Psoas muscle (tissue), 7 donors: ENCODE measurements at regions not wholly inside any gene's neighbourhood (a gene's known extent, or its start where the extent isn't known, plus 50 kb on each side); places are given as distances from the start of the nearest gene placed in this dataset.

Experiments
- ATAC-seq, 4 donors: fragments of 200-7000 bp; cut with Tn5 transposase; one replicate each; pipeline ENCODE4 v1.9.1; 2020; ENCODE audit warnings: moderate library complexity in 3 of 4, mild to moderate bottlenecking in 2 of 4
- DNase-seq, 2 donors: peaks; one replicate each; pipeline ENCODE4 v3.0.0-alpha.2; 2020
- H3K27ac ChIP-seq: fragments of 200-600 bp; one replicate; pipeline ENCODE4 v1.8.0; 2022
- H3K27me3 ChIP-seq, 3 donors: fragments of 200-600 bp in 1 of 3; one replicate each; pipeline versions ENCODE4 v1.6.1 to v1.8.0; 2013 to 2022; ENCODE audit warnings: low read length in 2 of 3, mild to moderate bottlenecking in 2 of 3, moderate library complexity in 1 of 3; ENCODE audit not compliant: insufficient read depth in 3 of 3
- H3K36me3 ChIP-seq, 2 donors: fragments of 200-600 bp in 1 of 2; one replicate each; pipeline versions ENCODE4 v1.6.1 to v1.8.0; 2013 to 2022; ENCODE audit warnings: low read depth in 1 of 2, mild to moderate bottlenecking in 1 of 2, moderate library complexity in 1 of 2; ENCODE audit not compliant: insufficient read depth in 1 of 2
- H3K4me1 ChIP-seq: fragments of 200-600 bp; one replicate; pipeline ENCODE4 v1.8.0; 2022
- H3K4me3 ChIP-seq: fragments of 200-600 bp; one replicate; pipeline ENCODE4 v1.8.0; 2022; ENCODE audit warnings: mild to moderate bottlenecking
- H3K9me3 ChIP-seq: fragments of 200-600 bp; one replicate; pipeline ENCODE4 v1.8.0; 2022
- WGBS, 3 donors: extraction: QIAGEN DNeasy Blood & Tissue Kit; methylation state at CpG; one replicate each; pipeline versions ENCODE4 v1.1.6 to v1.1.7; 2013; 5-methylcytosine and 5-hydroxymethylcytosine counted together
- intact Hi-C, 2 donors: fragments of 100-400 bp; cut with DNase I; formaldehyde crosslinking; loops; one replicate each; pipeline versions ENCODE4 v1.11.0 to v1.14.2; 2022
- TF ChIP-seq, protein P1 (sequence below): fragments of 200-600 bp; IDR thresholded peaks from one replicate; pipeline ENCODE4 v1.8.0; 2022; ENCODE audit warnings: antibody characterized with exemption
- donor health status: healthy with polysubstance abuse.
- donor health status: DM: no; HTN: no; CAD: no; lungs with moderate emphysema.
- donor health status: Bipolar disorder and iron deficiency.
- donor health status: healthy.
- donor health status: DM: yes; HTN: yes; CAD: no.
- donor health status: DM: no; HTN: no; CAD: no.
- donor health status: DM: yes; HTN: yes; CAD: no.

DNA sequence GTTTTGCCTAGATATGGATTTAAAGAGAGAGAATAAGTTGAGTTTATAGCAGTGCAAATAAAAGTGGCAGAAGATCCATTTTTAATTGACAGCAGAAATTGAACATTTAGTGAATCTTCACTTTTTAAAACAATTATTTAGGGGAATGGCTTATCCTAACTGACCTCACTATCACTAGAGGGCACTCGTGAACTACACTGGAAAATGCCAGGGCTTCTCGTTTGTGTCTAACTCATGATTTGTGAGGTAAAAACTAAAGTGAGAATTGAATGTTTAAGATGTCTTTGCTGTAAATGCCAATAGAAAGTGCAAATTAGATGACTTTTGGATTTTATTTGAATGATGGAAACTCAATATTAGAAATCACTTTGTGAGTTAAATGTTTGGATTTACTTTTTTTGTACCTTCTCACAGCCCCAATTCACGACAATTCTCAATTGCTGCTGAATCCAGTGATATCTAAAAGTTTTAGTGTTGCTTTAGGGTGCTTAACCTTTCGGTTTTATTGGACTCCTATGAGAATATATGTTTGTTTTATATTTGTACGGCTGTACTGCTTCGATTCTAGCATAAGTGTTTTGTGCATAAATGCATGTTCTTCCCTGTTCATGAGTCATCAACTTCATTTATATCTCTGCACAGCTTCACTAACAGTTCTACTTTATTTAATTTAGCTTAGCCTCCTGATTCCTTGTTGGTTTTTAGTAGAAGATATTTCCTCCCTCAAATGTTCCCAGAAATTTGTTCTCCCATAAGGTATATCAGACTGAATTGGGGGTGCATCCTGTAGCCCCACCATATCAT is 462.1 kb downstream of the MFSD1 start:
- no peaks in the 10 kb centered on the region for H3K36me3 ChIP-seq
- no peaks in the 10 kb centered on the region for H3K9me3 ChIP-seq
- peak in 1 of 4 donors; percentile 46 for ATAC-seq
- TF ChIP-seq, protein P1, sequence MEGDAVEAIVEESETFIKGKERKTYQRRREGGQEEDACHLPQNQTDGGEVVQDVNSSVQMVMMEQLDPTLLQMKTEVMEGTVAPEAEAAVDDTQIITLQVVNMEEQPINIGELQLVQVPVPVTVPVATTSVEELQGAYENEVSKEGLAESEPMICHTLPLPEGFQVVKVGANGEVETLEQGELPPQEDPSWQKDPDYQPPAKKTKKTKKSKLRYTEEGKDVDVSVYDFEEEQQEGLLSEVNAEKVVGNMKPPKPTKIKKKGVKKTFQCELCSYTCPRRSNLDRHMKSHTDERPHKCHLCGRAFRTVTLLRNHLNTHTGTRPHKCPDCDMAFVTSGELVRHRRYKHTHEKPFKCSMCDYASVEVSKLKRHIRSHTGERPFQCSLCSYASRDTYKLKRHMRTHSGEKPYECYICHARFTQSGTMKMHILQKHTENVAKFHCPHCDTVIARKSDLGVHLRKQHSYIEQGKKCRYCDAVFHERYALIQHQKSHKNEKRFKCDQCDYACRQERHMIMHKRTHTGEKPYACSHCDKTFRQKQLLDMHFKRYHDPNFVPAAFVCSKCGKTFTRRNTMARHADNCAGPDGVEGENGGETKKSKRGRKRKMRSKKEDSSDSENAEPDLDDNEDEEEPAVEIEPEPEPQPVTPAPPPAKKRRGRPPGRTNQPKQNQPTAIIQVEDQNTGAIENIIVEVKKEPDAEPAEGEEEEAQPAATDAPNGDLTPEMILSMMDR = peak; percentile 60
- DNase-seq = no peak
- H3K27me3 ChIP-seq = no peaks in the 10 kb centered on the region
- H3K4me1 ChIP-seq = no peaks in the 10 kb centered on the region
- intact Hi-C loops = loop anchor here (5.0 to 10.0 kb wide), 4 partner anchors 417 to 743 kb away; no protein-coding TSS in a partner anchor
- 41 to 47% (median 41%) methylated on average over 6 of the region's 6 CpGs for WGBS, 3 donors
- no peak overlapping the region for H3K27ac ChIP-seq
- H3K4me3 ChIP-seq = no peak overlapping the region

DNA sequence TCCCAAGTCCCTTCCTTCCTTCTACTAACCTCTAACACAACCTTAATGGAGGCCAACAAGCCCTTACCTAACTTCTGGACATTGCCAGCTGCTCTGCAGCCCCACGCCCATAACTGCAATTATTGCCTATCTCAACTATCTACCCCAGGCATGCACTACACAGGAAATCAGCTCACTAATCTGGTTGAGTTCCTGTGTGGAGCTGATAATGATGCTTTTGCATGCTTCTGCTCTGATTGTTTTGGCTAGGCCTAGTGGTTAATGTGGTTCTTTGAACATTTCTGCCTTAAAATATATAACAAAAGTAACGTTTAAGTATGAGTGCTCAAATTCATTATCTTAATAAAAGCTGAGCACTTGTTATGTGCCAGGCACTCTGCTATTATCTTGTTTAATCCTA is 463.9 kb downstream of the MFSD1 start:
- Histone ChIP-seq H3K9me3 (no peaks in the 10 kb centered on the region), H3K4me1 (no peaks in the 10 kb centered on the region), H3K36me3 (no peaks in the 10 kb centered on the region), H3K4me3 (no peak overlapping the region), H3K27me3 (no peaks in the 10 kb centered on the region), H3K27ac (no peak overlapping the region)
- 60 to 67% (median 65%) methylated on average over 2 of the region's 2 CpGs for WGBS, 3 donors
- DNase-seq (no peak), ATAC-seq (no peak)
- intact Hi-C loops = loop anchor here (5.0 to 10.0 kb wide), 2 partner anchors 542 to 739 kb away; no protein-coding TSS in a partner anchor
- TF ChIP-seq, protein P1 = no peak

DNA sequence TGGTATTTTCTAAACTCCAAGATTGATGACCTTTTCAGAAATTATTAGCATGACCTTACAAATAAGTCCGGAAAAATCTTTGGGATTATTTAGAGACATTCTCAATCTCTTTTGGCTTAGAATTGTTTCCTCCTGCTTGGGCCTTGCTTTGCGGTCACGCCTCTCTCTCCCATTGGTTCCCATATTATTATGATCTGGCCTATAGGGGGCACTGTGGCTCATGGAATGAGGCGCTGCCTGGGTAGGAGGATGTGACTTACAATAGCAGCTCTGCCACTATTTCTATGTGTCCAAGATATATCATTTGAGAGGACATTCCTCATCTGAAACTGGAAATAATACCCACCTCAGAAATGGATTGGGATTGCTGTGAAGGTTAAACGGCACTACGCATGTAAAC is 464.9 kb downstream of the MFSD1 start:
- ATAC-seq = no peak
- no peak for DNase-seq

DNA sequence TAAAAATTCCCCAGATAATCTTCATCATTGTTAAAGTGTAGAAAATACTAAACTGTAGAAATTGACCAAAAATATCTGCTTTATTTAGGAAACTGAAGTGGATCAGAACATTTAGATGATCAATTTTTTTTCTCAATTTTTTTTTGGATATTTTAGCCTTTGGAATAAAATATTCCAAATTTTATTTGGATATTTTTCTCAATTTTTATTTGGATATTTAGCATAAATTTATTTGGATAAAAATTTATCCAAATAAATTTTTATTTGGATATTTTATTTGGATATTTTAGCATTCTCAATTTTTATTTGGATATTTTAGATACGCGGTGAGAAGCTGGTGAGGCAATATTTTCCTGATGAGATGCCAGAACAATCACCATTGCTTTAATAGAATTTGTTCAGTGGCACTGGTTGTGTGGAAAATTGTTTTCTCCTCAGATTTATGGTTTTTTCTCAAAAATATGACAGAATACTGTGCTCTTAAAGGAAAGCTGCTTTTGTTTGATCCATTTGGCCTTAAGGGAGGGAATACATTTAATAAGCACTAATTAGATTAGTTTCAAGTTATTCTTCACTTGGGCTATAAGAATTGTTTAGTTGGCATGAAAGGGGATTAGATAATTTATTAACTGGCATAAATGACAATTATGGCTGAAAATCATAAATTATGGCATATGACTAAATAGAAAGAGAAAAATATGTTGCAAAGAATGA is 470.1 kb downstream of the MFSD1 start:
- H3K4me3 ChIP-seq = no peak overlapping the region
- no peaks in the 10 kb centered on the region for H3K36me3 ChIP-seq
- 36 to 63% (median 37%) methylated on average over 2 of the region's 2 CpGs for WGBS, 3 donors
- H3K9me3 ChIP-seq = no peaks in the 10 kb centered on the region
- H3K4me1 ChIP-seq = no peaks in the 10 kb centered on the region
- H3K27me3 ChIP-seq = no peaks in the 10 kb centered on the region
- intact Hi-C loops = no loop called here
- no peak overlapping the region for H3K27ac ChIP-seq
- TF ChIP-seq, protein P1 = no peak
- ATAC-seq = no peak
- no peak for DNase-seq

More for the DNA sequence above, 464.9 kb downstream of the MFSD1 start:
- H3K9me3 ChIP-seq = no peaks in the 10 kb centered on the region
- H3K27me3 ChIP-seq = no peaks in the 10 kb centered on the region
- H3K36me3 ChIP-seq = no peaks in the 10 kb centered on the region
- no peak overlapping the region for H3K4me3 ChIP-seq
- WGBS, 3 donors = 56 to 61% (median 59%) methylated on average over 6 of the region's 6 CpGs
- no peaks in the 10 kb centered on the region for H3K4me1 ChIP-seq
- TF ChIP-seq, protein P1 = peak; percentile 13
- intact Hi-C loops = loop anchor here (5.0 to 10.0 kb wide), 2 partner anchors 541 to 738 kb away; no protein-coding TSS in a partner anchor
- H3K27ac ChIP-seq = no peak overlapping the region
